Prostate gland (tissue), 2 donors: ENCODE measurements at regions not wholly inside any gene's neighbourhood (a gene's known extent, or its start where the extent isn't known, plus 50 kb on each side); places are given as distances from the start of the nearest gene placed in this dataset.

Experiments used
- POLR2A ChIP-seq: fragments of 450-650 bp; IDR thresholded peaks from one replicate; pipeline ENCODE4 v1.6.1; 2016; ENCODE audit warnings: antibody characterized with exemption, mild to moderate bottlenecking
- POLR2AphosphoS5 ChIP-seq: sonication (generic); formaldehyde crosslinking; IDR thresholded peaks from one replicate; pipeline ENCODE4 v1.6.1; 2017; ENCODE audit warnings: antibody characterized with exemption
- TF ChIP-seq, protein P1 (sequence below), 4 experiments: fragments of 200-600 bp in 2 of 4; fragments of 450-650 bp in 2 of 4; sonication (generic) in 2 of 4; IDR thresholded peaks; 1 replicate in 3 of 4; 2 replicates in 1 of 4; pipeline ENCODE4 v1.5.1; 2016 to 2019; ENCODE audit warnings: antibody characterized with exemption in 4 of 4, mild to moderate bottlenecking in 2 of 4, moderate library complexity in 2 of 4

DNA sequence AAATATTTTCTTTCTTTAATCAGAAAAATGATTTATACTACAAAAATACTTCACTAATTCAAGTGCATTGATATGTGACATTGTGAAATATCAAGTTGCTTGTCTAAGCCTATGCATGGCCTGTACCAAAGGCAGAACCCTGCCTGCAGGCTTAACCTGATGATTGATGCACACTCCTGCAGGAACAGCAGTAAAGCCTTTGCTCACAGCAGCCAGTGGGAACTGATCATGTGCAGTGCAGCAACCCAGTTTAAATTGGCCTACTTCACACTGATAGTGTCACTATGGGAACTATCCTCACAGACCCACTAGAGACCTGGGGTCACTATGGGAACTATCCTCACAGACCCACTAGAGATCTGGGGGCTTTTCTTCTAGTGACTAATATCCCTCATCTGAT, 603.8 kb downstream of the RAPGEF2 start:
- TF ChIP-seq, protein P1, sequence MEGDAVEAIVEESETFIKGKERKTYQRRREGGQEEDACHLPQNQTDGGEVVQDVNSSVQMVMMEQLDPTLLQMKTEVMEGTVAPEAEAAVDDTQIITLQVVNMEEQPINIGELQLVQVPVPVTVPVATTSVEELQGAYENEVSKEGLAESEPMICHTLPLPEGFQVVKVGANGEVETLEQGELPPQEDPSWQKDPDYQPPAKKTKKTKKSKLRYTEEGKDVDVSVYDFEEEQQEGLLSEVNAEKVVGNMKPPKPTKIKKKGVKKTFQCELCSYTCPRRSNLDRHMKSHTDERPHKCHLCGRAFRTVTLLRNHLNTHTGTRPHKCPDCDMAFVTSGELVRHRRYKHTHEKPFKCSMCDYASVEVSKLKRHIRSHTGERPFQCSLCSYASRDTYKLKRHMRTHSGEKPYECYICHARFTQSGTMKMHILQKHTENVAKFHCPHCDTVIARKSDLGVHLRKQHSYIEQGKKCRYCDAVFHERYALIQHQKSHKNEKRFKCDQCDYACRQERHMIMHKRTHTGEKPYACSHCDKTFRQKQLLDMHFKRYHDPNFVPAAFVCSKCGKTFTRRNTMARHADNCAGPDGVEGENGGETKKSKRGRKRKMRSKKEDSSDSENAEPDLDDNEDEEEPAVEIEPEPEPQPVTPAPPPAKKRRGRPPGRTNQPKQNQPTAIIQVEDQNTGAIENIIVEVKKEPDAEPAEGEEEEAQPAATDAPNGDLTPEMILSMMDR (IDR thresholded peaks at IDR 0.05), result no peak
- TF ChIP-seq POLR2A (no peak), POLR2AphosphoS5 (no peak)
